B cell (primary cell): ENCODE measurements at regions not wholly inside any gene's neighbourhood (a gene's known extent, or its start where the extent isn't known, plus 50 kb on each side); places are given as distances from the start of the nearest gene placed in this dataset.
"Not testable (repeated sequence)": the region's sequence is repeated elsewhere in the genome, so short reads cannot be mapped to it uniquely, and the experiment has no call there.

Source experiments
- ATAC-seq: fragments of 200-7000 bp; cut with Tn5 transposase; one replicate; pipeline ENCODE4 v1.10.0; 2021; ENCODE audit warnings: low read depth, mild to moderate bottlenecking, moderate number of reproducible peaks, moderate library complexity
- CTCF ChIA-PET: fragments of 350-600 bp; sonication (Branson Sonifier 250); formaldehyde crosslinking; loops from one replicate; lab custom pipeline; 2021; ENCODE audit warnings: antibody characterized with exemption, inconsistent platforms; lab: Charles Lee
- POLR2A ChIA-PET: fragments of 350-600 bp; sonication (Branson Sonifier 250); formaldehyde crosslinking; loops from one replicate; lab custom pipeline; 2021; ENCODE audit warnings: antibody characterized with exemption; lab: Charles Lee
- DNase-seq: peaks from one replicate; pipeline ENCODE4 v3.0.0; 2013
- H2AFZ ChIP-seq: 2 replicates; pipeline ENCODE4 v1.6.1; 2012; ENCODE audit warnings: mild to moderate bottlenecking, low read depth, low read length; ENCODE audit not compliant: insufficient read depth, poor library complexity, severe bottlenecking
- H3K27ac ChIP-seq, 2 donors: 1 replicate in 1 of 2; 2 replicates in 1 of 2; pipeline ENCODE4 v1.5.1; 2012 to 2013; ENCODE audit warnings: low read length in 2 of 2, mild to moderate bottlenecking in 2 of 2, moderate library complexity in 1 of 2
- H3K27me3 ChIP-seq, 4 experiments: fragments of 200-600 bp in 1 of 4; sonication (generic) in 1 of 4; replicated peaks in 1 of 4; 1 replicate in 2 of 4; 2 replicates in 2 of 4; pipeline versions ENCODE4 v1.6.1 to v1.7.0; 2013 to 2016; ENCODE audit warnings: low read length in 3 of 4, mild to moderate bottlenecking in 2 of 4, mixed read lengths in 1 of 4, moderate library complexity in 1 of 4; ENCODE audit not compliant: insufficient read depth in 4 of 4, control insufficient read depth in 3 of 4; ENCODE audit errors: control extremely low read depth in 1 of 4
- H3K36me3 ChIP-seq, 2 experiments: replicated peaks in 1 of 2; 1 replicate in 1 of 2; 2 replicates in 1 of 2; pipeline versions ENCODE4 v1.6.1 to v1.7.1; 2013; ENCODE audit warnings: low read length in 1 of 2; ENCODE audit not compliant: insufficient read depth in 2 of 2, control insufficient read depth in 1 of 2; ENCODE audit errors: control extremely low read depth in 1 of 2, extremely low read depth in 1 of 2
- H3K4me1 ChIP-seq, 2 donors: fragments of 200-600 bp in 1 of 2; sonication (generic) in 1 of 2; 1 replicate in 1 of 2; 2 replicates in 1 of 2; pipeline versions ENCODE4 v1.5.1 to v1.6.1; 2013 to 2017; ENCODE audit warnings: low read length in 2 of 2; ENCODE audit not compliant: control insufficient read depth in 2 of 2, insufficient read depth in 2 of 2
- H3K4me2 ChIP-seq: replicated peaks from 2 replicates; pipeline ENCODE3; 2012; ENCODE audit warnings: mild to moderate bottlenecking, low read depth, low read length; ENCODE audit not compliant: poor library complexity, severe bottlenecking
- H3K4me3 ChIP-seq, 5 experiments: fragments of 200-600 bp in 1 of 5; sonication (generic) in 1 of 5; 1 replicate in 3 of 5; 2 replicates in 2 of 5; pipeline versions ENCODE4 v1.5.1 to v1.7.0; 2011 to 2016; ENCODE audit warnings: low read length in 4 of 5, mild to moderate bottlenecking in 4 of 5, low read depth in 2 of 5, control low read depth in 1 of 5, moderate library complexity in 1 of 5; ENCODE audit not compliant: insufficient read depth in 1 of 5; ENCODE audit errors: control extremely low read depth in 1 of 5, extremely low read depth in 1 of 5
- H3K79me2 ChIP-seq: fragments of 200-600 bp; sonication (generic); one replicate; pipeline ENCODE4 v1.6.0; 2016; ENCODE audit warnings: low read length; ENCODE audit not compliant: control insufficient read depth, insufficient read depth
- H3K9ac ChIP-seq: fragments of 200-600 bp; sonication (generic); 2 replicates; pipeline ENCODE4 v1.6.1; 2017; ENCODE audit warnings: mild to moderate bottlenecking, low read length, moderate library complexity
- H3K9me3 ChIP-seq, 3 donors: one replicate each; pipeline versions ENCODE4 v1.6.1 to v1.7.1; 2013; ENCODE audit warnings: low read length in 2 of 3; ENCODE audit not compliant: control insufficient read depth in 2 of 3, insufficient read depth in 1 of 3; ENCODE audit errors: control extremely low read depth in 1 of 3
- H4K20me1 ChIP-seq: 2 replicates; pipeline ENCODE4 v1.6.0; 2012; ENCODE audit warnings: mild to moderate bottlenecking, low read length; ENCODE audit not compliant: insufficient read depth, control insufficient read depth, poor library complexity, severe bottlenecking
- H3K27ac Mint-ChIP-seq: one replicate; pipeline ENCODE4 v1.8.0; 2021; ENCODE audit warnings: mixed read lengths
- H3K27me3 Mint-ChIP-seq: one replicate; pipeline ENCODE4 v1.8.0; 2021; ENCODE audit warnings: mixed read lengths
- H3K4me1 Mint-ChIP-seq: one replicate; pipeline ENCODE4 v1.8.0; 2021; ENCODE audit warnings: mixed read lengths
- H3K4me3 Mint-ChIP-seq: one replicate; pipeline ENCODE4 v1.8.0; 2021; ENCODE audit warnings: mixed read lengths
- H3K9me3 Mint-ChIP-seq: one replicate; pipeline ENCODE4 v1.8.0; 2022; ENCODE audit warnings: mixed read lengths; ENCODE audit not compliant: insufficient read depth
- EZH2 ChIP-seq: IDR thresholded peaks from 2 replicates; pipeline ENCODE4 v1.6.1; 2012; ENCODE audit warnings: borderline replicate concordance, low read depth, mild to moderate bottlenecking, moderate library complexity, low read length; ENCODE audit not compliant: insufficient read depth, poor library complexity, severe bottlenecking
- WGBS: methylation state at CpG from one replicate; pipeline ENCODE4 v1.1.5; 2013; ENCODE audit warnings: missing lambda C conversion rate; ENCODE audit not compliant: insufficient coverage; 5-methylcytosine and 5-hydroxymethylcytosine counted together
- intact Hi-C: fragments of 100-400 bp; cut with micrococcal nuclease; formaldehyde crosslinking; loops from one replicate; pipeline ENCODE4 v1.10.0; 2022
- TF ChIP-seq, protein P1 (sequence below): fragments of 200-600 bp; IDR thresholded peaks from one replicate; pipeline ENCODE4 v1.8.0; 2022; ENCODE audit warnings: antibody characterized with exemption, mild to moderate bottlenecking

DNA sequence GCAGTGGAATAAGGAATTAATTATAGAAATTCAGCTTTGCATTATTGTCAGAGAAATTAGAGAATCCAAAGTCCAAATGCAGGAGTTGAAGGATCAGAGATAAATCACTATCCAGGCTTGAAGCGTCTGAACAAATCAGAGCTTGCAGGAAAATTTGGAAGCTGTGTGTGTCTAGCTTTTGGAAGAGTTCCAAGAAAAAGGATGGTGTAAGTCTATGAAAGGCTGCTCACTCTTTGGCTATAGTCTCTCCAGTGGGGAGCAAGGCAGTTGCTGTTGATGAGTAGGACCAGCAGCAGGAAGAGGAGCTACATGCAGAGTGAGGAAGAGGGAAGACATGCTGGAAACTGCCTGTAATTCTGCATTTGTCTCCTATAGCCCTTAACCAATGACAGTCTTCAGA is 464.3 kb upstream of the GRM7 start:
- 85% methylated on average over 1 of the region's 1 CpG for WGBS
- no peak overlapping the region for H3K27ac ChIP-seq
- no peaks in the 10 kb centered on the region for H3K27me3 Mint-ChIP-seq

DNA sequence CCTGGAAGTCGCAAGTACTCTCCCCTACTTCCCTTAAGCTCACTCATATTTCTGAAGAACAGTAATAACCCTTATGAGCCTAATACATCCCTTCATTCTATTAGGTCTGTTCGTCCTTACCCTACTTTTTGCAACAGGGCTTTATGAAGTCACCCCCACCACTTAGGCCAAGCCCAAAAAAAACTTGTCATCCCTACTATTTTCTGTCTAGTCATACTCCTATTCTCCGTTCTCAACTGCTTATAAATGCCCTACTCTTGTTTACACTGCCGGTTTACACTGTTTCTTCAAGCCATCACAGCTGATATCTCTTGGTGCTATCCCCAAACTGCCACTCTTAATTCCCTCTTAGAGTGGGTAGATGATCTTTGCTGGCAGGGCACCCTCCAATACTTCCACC is 458.2 kb upstream of the GRM7 start:
- H3K9ac ChIP-seq = not testable (repeated sequence)

More for the DNA sequence above, 464.3 kb upstream of the GRM7 start:
- Histone ChIP-seq H3K27me3 (no peaks in the 10 kb centered on the region), H3K4me3 (no peak overlapping the region), H3K4me2 (no peak overlapping the region), H3K9me3 (no peaks in the 10 kb centered on the region), H4K20me1 (no peaks in the 10 kb centered on the region), H3K4me1 (no peaks in the 10 kb centered on the region), H3K9ac (no peak overlapping the region), H3K79me2 (no peaks in the 10 kb centered on the region), H2AFZ (no peak overlapping the region), H3K36me3 (no peaks in the 10 kb centered on the region)
- H3K4me1 Mint-ChIP-seq = no peaks in the 10 kb centered on the region
- TF ChIP-seq, protein P1, sequence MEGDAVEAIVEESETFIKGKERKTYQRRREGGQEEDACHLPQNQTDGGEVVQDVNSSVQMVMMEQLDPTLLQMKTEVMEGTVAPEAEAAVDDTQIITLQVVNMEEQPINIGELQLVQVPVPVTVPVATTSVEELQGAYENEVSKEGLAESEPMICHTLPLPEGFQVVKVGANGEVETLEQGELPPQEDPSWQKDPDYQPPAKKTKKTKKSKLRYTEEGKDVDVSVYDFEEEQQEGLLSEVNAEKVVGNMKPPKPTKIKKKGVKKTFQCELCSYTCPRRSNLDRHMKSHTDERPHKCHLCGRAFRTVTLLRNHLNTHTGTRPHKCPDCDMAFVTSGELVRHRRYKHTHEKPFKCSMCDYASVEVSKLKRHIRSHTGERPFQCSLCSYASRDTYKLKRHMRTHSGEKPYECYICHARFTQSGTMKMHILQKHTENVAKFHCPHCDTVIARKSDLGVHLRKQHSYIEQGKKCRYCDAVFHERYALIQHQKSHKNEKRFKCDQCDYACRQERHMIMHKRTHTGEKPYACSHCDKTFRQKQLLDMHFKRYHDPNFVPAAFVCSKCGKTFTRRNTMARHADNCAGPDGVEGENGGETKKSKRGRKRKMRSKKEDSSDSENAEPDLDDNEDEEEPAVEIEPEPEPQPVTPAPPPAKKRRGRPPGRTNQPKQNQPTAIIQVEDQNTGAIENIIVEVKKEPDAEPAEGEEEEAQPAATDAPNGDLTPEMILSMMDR = no peak
- no peak for TF ChIP-seq EZH2
- H3K27ac Mint-ChIP-seq = no peak overlapping the region
- H3K4me3 Mint-ChIP-seq = no peak overlapping the region
- CTCF ChIA-PET = no interaction called here
- ATAC-seq = no peak
- POLR2A ChIA-PET = no interaction called here
- no peak for DNase-seq
- no peaks in the 10 kb centered on the region for H3K9me3 Mint-ChIP-seq
- intact Hi-C loops = no loop called here

DNA sequence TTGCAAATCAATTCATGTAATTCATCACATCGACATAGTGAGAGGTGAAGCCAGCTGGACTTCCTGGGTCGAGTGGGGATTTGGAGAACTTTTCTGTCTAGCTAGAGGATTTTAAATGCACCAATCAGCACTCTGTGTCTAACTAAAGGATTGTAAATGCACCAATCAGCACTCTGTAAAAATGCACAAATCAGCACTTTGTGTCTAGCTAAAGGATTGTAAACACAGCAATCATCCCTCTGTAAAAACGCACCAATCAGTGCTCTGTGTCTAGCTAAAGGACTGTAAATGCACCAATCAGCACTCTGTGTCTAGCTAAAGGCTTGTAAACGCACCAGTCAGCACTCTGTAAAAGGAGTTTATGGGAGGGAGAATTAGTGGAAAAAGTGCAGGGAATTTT is 454.0 kb upstream of the GRM7 start:
- H3K27me3 Mint-ChIP-seq, DNase-seq, ATAC-seq, H3K36me3 ChIP-seq, intact Hi-C loops, H2AFZ ChIP-seq, H3K4me1 ChIP-seq, H3K4me1 Mint-ChIP-seq, H3K27ac ChIP-seq, H3K27me3 ChIP-seq, CTCF ChIA-PET, H4K20me1 ChIP-seq, H3K9me3 ChIP-seq, H3K9me3 Mint-ChIP-seq, H3K4me3 Mint-ChIP-seq, H3K9ac ChIP-seq, H3K27ac Mint-ChIP-seq, H3K4me2 ChIP-seq, POLR2A ChIA-PET, H3K4me3 ChIP-seq, H3K79me2 ChIP-seq: not testable (repeated sequence)
- WGBS = 100% methylated on average over 1 of the region's 4 CpGs

More for the DNA sequence above, 458.2 kb upstream of the GRM7 start:
- H3K36me3 ChIP-seq, intact Hi-C loops, ATAC-seq, H3K27ac Mint-ChIP-seq, H3K4me2 ChIP-seq, H3K27me3 Mint-ChIP-seq, H3K4me1 Mint-ChIP-seq, H3K79me2 ChIP-seq, H3K4me3 ChIP-seq, H3K4me3 Mint-ChIP-seq, H2AFZ ChIP-seq, H3K27me3 ChIP-seq, H4K20me1 ChIP-seq, H3K9me3 ChIP-seq, H3K27ac ChIP-seq, H3K4me1 ChIP-seq, DNase-seq, CTCF ChIA-PET, H3K9me3 Mint-ChIP-seq, POLR2A ChIA-PET: not testable (repeated sequence)
- WGBS = 83% methylated on average over 1 of the region's 4 CpGs
